ENCODE measurements at regions not wholly inside any gene's neighbourhood (a gene's known extent, or its start where the extent isn't known, plus 50 kb on each side); places are given as distances from the start of the nearest gene placed in this dataset.

DNA sequence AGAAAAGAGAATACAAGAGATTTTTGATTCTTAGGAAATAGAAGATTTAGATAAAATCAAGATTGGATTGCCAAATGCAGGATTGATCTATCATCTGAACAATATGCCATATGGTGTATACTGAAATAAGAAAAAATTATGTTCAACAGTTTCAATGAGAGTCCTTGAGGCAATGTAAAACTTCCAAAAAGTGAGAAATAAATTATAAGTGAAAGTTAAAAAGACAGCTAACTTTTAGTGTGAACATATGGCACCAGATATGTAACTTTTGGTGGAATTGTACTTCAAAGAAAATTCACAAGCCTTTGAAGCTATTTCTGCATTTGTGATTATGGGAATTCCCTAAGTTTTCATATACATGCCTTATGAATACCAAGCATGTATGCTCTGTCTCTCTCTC, 200.5 kb upstream of the ANO3 start:
- H3K4me3 ChIP-seq (ENCODE audit: insufficient read depth, low read depth, low read length, poor library complexity, severe bottlenecking): no peak overlapping the region

DNA sequence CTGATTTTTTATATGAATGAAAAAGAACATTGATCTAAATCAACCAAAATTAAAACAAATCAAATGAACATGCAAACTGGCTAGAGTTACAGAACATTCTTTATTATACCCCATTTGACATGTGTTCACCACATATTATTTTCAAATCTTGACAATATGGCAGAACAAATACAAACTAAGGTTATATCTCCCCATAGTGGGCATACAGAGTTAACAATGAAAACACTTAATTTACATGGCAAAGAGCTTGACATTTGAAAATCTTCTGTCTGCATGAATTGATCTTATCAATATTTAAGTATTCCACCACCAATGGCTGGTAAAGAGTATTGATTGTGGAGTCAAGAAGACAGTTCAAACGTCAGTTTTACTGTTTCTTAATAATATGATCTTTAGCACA, 197.9 kb upstream of the ANO3 start:
- no peaks in the 10 kb centered on the region for H3K4me1 ChIP-seq (ENCODE audit: control insufficient read depth, insufficient read depth, low read length, poor library complexity, severe bottlenecking)
- no peaks in the 10 kb centered on the region for H3K9me3 ChIP-seq (ENCODE audit: control insufficient read depth, low read length)
- no peak overlapping the region for H3K4me3 ChIP-seq (ENCODE audit: insufficient read depth, low read depth, low read length, poor library complexity, severe bottlenecking)
- no peaks in the 10 kb centered on the region for H3K27me3 ChIP-seq (replicated peaks; ENCODE audit: control insufficient read depth, insufficient read depth, low read length, poor library complexity, severe bottlenecking)
- H3K36me3 ChIP-seq (ENCODE audit: control insufficient read depth, insufficient read depth, low read length): no peaks in the 10 kb centered on the region
- H3K27ac ChIP-seq (ENCODE audit: insufficient read depth, low read length, poor library complexity, severe bottlenecking): no peak overlapping the region
- no peak for DNase-seq

More for the DNA sequence above, 200.5 kb upstream of the ANO3 start:
- Histone ChIP-seq H3K27ac (ENCODE audit: insufficient read depth, low read length, poor library complexity, severe bottlenecking) (no peak overlapping the region), H3K36me3 (ENCODE audit: control insufficient read depth, insufficient read depth, low read length) (no peaks in the 10 kb centered on the region), H3K9me3 (ENCODE audit: control insufficient read depth, low read length) (no peaks in the 10 kb centered on the region), H3K4me1 (ENCODE audit: control insufficient read depth, insufficient read depth, low read length, poor library complexity, severe bottlenecking) (no peaks in the 10 kb centered on the region), H3K27me3 (replicated peaks; ENCODE audit: control insufficient read depth, insufficient read depth, low read length, poor library complexity, severe bottlenecking) (no peaks in the 10 kb centered on the region)
- DNase-seq: no peak

DNA sequence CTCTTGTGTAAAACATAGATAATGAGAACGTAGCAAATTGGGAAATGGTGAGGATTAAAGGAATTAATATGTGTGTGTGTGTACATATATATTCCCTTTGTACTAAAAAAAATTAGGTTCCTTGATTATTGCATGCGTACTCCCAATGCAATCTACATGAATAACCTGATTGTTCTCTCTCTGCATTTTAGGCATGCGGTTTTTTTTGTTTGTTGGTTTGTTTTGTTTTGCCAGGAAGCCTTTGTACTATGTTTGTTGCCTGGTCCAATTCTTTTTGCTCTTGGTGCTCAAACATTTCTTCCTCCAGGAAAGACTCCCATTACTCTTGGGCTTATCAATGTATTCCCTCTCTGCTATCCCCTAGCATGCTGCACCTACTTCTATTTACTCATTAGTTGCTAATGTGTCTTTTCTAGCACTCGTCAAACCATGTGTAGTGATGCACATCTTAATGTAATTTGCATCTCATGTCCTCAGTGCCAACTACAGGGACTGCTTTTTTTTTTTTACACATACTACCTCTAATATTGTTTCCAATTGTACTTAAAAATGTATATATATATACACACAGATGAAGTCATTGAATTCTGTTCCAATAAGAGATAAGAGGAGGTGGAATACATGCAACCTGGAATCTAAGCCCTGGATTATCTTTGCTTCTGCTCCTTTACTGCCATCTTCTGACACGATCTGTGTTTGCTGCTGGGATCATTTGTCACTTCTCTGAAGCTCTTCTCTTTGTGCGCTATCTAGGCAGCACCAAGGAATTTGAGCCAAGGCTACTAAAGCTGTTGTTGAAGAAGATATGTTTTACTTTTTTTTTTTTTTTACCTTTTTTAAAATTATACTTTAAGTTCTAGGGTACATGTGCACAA, 197.2 kb upstream of the ANO3 start:
- no peaks in the 10 kb centered on the region for H3K27me3 ChIP-seq (replicated peaks; ENCODE audit: control insufficient read depth, insufficient read depth, low read length, poor library complexity, severe bottlenecking)
- no peak overlapping the region for H3K27ac ChIP-seq (ENCODE audit: insufficient read depth, low read length, poor library complexity, severe bottlenecking)
- H3K9me3 ChIP-seq (ENCODE audit: control insufficient read depth, low read length): no peaks in the 10 kb centered on the region
- no peaks in the 10 kb centered on the region for H3K4me1 ChIP-seq (ENCODE audit: control insufficient read depth, insufficient read depth, low read length, poor library complexity, severe bottlenecking)
- no peaks in the 10 kb centered on the region for H3K36me3 ChIP-seq (ENCODE audit: control insufficient read depth, insufficient read depth, low read length)
- no peak overlapping the region for H3K4me3 ChIP-seq (ENCODE audit: insufficient read depth, low read depth, low read length, poor library complexity, severe bottlenecking)
- DNase-seq: no peak

DNA sequence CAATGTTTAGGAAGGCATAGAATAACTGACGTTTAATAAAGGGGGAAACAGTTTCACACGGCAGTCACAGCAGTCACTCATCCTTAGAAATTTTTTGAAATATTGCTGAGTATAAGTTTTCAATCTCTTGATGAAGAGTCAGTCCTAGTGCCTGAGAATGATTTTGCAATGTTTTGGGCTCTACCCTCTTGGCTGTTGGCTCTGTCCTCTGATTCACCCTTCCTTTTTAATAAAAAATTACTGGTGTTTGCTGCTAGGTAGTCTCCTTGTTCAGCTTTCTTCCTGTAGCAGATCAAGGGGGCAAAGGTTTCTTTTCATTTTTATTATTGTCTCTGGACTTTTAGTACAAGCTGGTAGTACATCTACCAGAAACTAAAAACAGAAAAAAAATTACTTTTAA, 194.3 kb upstream of the ANO3 start:
- DNase-seq: no peak
- Histone ChIP-seq H3K36me3 (ENCODE audit: control insufficient read depth, insufficient read depth, low read length) (no peaks in the 10 kb centered on the region), H3K27ac (ENCODE audit: insufficient read depth, low read length, poor library complexity, severe bottlenecking) (no peak overlapping the region), H3K4me1 (ENCODE audit: control insufficient read depth, insufficient read depth, low read length, poor library complexity, severe bottlenecking) (no peaks in the 10 kb centered on the region), H3K4me3 (ENCODE audit: insufficient read depth, low read depth, low read length, poor library complexity, severe bottlenecking) (no peak overlapping the region), H3K27me3 (replicated peaks; ENCODE audit: control insufficient read depth, insufficient read depth, low read length, poor library complexity, severe bottlenecking) (no peaks in the 10 kb centered on the region), H3K9me3 (ENCODE audit: control insufficient read depth, low read length) (no peaks in the 10 kb centered on the region)

DNA sequence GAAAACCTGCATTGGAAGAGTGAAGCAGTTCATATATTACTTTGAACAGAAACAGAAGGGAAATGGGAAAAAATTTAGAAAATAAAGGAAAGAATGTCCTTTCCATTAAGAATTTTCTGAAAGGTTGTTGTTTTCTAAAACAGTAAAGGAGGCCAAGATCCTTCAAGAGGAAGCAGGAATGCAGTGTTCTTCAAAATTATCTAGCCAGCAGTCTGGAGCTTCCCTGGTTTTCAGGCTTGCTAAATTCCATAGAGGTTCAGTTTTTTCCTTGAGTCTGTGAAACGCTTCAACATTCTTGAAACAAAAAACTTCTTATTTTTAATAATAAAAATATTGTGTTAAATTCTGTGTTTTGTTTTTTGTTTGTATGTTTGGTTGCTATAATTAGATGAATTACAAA, 189.0 kb upstream of the ANO3 start:
- H3K27ac ChIP-seq (ENCODE audit: insufficient read depth, low read length, poor library complexity, severe bottlenecking): no peak overlapping the region
- no peak overlapping the region for H3K4me3 ChIP-seq (ENCODE audit: insufficient read depth, low read depth, low read length, poor library complexity, severe bottlenecking)
- no peaks in the 10 kb centered on the region for H3K4me1 ChIP-seq (ENCODE audit: control insufficient read depth, insufficient read depth, low read length, poor library complexity, severe bottlenecking)
- no peak for DNase-seq
- no peaks in the 10 kb centered on the region for H3K36me3 ChIP-seq (ENCODE audit: control insufficient read depth, insufficient read depth, low read length)
- H3K27me3 ChIP-seq (replicated peaks; ENCODE audit: control insufficient read depth, insufficient read depth, low read length, poor library complexity, severe bottlenecking): no peaks in the 10 kb centered on the region
- H3K9me3 ChIP-seq (ENCODE audit: control insufficient read depth, low read length): no peaks in the 10 kb centered on the region

DNA sequence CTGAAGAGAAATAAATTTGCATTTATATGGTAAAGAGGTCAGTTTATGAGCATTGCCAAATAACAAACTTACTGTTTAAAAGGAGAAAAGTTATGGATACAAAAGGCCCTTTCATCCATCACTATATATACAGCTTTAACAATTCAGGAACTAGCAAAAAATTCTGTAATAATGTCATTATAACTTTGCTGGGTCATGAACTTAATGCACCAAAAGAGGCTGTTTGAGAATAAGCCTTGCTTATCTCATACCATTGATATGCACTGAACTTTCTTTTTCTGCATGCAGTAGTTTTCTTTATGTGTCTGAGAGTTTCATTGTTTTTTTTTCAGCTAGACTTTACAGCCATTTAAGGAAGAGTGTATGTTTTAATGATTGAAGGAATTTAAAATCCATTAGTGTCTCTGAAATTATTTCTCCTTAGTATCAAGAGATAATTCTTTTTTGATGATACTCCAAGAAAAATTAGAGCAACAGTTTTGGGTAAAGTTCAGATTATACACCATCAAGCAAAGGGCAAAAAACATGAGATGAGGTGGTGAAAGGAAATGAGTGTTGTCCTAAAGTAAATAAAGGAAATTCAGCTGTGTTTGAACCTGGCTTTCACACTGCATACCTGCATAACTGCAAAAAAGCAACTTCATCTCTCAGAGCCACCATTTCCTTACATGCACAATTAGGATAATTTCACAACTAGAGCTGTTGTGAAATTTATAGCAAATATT, 188.2 kb upstream of the ANO3 start:
- Histone ChIP-seq H3K27ac (ENCODE audit: insufficient read depth, low read length, poor library complexity, severe bottlenecking) (no peak overlapping the region), H3K4me1 (ENCODE audit: control insufficient read depth, insufficient read depth, low read length, poor library complexity, severe bottlenecking) (no peaks in the 10 kb centered on the region), H3K4me3 (ENCODE audit: insufficient read depth, low read depth, low read length, poor library complexity, severe bottlenecking) (no peak overlapping the region), H3K27me3 (replicated peaks; ENCODE audit: control insufficient read depth, insufficient read depth, low read length, poor library complexity, severe bottlenecking) (no peaks in the 10 kb centered on the region), H3K36me3 (ENCODE audit: control insufficient read depth, insufficient read depth, low read length) (no peaks in the 10 kb centered on the region), H3K9me3 (ENCODE audit: control insufficient read depth, low read length) (no peaks in the 10 kb centered on the region)
- DNase-seq: no peak

DNA sequence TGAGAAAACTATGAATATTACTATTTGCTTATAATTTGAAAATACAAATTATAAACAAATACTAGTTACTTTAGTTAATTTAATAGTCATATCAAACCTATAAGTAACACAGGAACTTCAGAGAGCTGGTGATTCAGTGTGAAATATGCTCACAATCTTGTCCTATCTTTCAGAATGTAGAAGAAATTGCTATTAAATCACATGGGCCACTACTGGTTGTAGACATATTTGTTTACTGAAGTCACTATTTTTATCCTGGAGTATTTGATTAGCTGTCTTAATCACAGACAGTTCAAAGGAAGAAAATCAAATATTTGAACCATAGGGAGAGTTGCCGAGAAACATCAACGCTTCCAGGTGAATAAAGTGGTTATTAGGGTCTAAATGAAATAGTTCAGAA, 187.6 kb upstream of the ANO3 start:
- DNase-seq: no peak
- Histone ChIP-seq H3K4me3 (ENCODE audit: insufficient read depth, low read depth, low read length, poor library complexity, severe bottlenecking) (no peak overlapping the region), H3K27me3 (replicated peaks; ENCODE audit: control insufficient read depth, insufficient read depth, low read length, poor library complexity, severe bottlenecking) (no peaks in the 10 kb centered on the region), H3K9me3 (ENCODE audit: control insufficient read depth, low read length) (no peaks in the 10 kb centered on the region), H3K27ac (ENCODE audit: insufficient read depth, low read length, poor library complexity, severe bottlenecking) (no peak overlapping the region), H3K4me1 (ENCODE audit: control insufficient read depth, insufficient read depth, low read length, poor library complexity, severe bottlenecking) (no peaks in the 10 kb centered on the region), H3K36me3 (ENCODE audit: control insufficient read depth, insufficient read depth, low read length) (no peaks in the 10 kb centered on the region)

DNA sequence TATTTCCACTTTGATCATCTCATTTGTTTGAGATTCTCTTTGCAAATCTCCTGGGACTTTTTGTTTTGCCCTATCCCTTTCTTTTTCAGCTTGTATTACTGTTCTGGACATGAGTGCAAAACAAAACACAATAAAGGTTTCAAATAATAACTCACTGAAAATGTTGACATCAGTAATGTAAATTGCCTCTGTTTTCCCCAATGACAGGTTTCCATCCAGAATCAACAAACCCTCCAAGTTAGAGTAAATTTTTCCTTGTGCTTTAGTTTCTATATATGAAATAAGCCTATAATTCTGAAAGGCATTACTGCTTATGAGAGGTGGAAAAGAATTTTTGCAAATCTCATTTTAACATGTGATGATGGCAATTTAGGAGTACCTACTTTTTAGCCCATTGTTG, 187.0 kb upstream of the ANO3 start:
- no peak overlapping the region for H3K4me3 ChIP-seq (ENCODE audit: insufficient read depth, low read depth, low read length, poor library complexity, severe bottlenecking)
- no peak overlapping the region for H3K27ac ChIP-seq (ENCODE audit: insufficient read depth, low read length, poor library complexity, severe bottlenecking)
- no peaks in the 10 kb centered on the region for H3K9me3 ChIP-seq (ENCODE audit: control insufficient read depth, low read length)
- no peaks in the 10 kb centered on the region for H3K27me3 ChIP-seq (replicated peaks; ENCODE audit: control insufficient read depth, insufficient read depth, low read length, poor library complexity, severe bottlenecking)
- H3K36me3 ChIP-seq (ENCODE audit: control insufficient read depth, insufficient read depth, low read length): no peaks in the 10 kb centered on the region
- DNase-seq: no peak
- H3K4me1 ChIP-seq (ENCODE audit: control insufficient read depth, insufficient read depth, low read length, poor library complexity, severe bottlenecking): no peaks in the 10 kb centered on the region

DNA sequence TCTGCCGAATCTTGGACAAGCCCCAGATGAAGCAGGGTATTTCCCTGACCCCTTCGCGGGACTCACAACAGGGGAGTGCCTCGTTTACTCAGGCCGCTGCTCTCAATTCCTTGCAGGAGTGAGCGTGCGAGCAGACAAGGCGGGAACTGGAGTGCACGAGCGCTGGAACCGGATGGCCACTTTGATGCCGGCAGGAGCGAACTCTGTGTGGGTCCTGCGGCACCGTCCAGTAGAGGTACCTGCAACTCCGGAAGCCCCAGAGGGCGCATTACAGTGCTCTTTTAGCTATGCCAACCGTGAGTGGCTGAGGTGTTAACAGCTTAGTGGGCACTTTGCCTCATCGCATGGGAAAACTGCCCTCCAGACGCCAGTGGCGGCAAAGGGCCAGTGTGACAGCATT, 182.3 kb upstream of the ANO3 start:
- Histone ChIP-seq H3K4me3 (ENCODE audit: insufficient read depth, low read depth, low read length, poor library complexity, severe bottlenecking) (no peak overlapping the region), H3K36me3 (ENCODE audit: control insufficient read depth, insufficient read depth, low read length) (no peaks in the 10 kb centered on the region), H3K27me3 (replicated peaks; ENCODE audit: control insufficient read depth, insufficient read depth, low read length, poor library complexity, severe bottlenecking) (no peaks in the 10 kb centered on the region), H3K27ac (ENCODE audit: insufficient read depth, low read length, poor library complexity, severe bottlenecking) (no peak overlapping the region), H3K4me1 (ENCODE audit: control insufficient read depth, insufficient read depth, low read length, poor library complexity, severe bottlenecking) (no peaks in the 10 kb centered on the region), H3K9me3 (ENCODE audit: control insufficient read depth, low read length) (no peaks in the 10 kb centered on the region)
- DNase-seq: no peak

DNA sequence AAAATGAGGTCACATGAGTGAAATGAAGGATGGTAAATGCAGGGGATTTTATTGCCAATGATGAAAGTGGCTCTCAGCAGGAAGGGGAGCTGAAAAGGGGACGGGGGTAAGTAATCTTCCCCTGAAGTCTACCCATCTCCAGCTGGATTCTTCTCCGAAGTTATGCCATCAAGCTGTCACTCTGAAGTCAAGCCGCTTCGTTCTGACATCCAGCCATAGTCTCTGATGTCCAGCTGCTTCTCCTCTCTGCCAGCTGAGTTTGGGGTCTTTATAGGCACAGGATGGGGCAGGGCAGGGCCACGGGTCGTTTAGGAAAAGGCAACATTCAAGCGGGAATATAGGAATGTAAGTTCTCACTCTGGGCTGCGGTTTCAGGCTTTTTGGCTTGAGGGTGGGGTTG, 181.9 kb upstream of the ANO3 start:
- Histone ChIP-seq H3K27me3 (replicated peaks; ENCODE audit: control insufficient read depth, insufficient read depth, low read length, poor library complexity, severe bottlenecking) (no peaks in the 10 kb centered on the region), H3K27ac (ENCODE audit: insufficient read depth, low read length, poor library complexity, severe bottlenecking) (no peak overlapping the region), H3K4me3 (ENCODE audit: insufficient read depth, low read depth, low read length, poor library complexity, severe bottlenecking) (no peak overlapping the region), H3K4me1 (ENCODE audit: control insufficient read depth, insufficient read depth, low read length, poor library complexity, severe bottlenecking) (no peaks in the 10 kb centered on the region), H3K36me3 (ENCODE audit: control insufficient read depth, insufficient read depth, low read length) (no peaks in the 10 kb centered on the region), H3K9me3 (ENCODE audit: control insufficient read depth, low read length) (no peaks in the 10 kb centered on the region)
- no peak for DNase-seq

Measured in effector memory CD4-positive, alpha-beta T cell (primary cell).